ENCODE measurements at regions not wholly inside any gene's neighbourhood (a gene's known extent, or its start where the extent isn't known, plus 50 kb on each side); places are given as distances from the start of the nearest gene placed in this dataset.

GRCh38 chr6:48813836-48814235 is 649.2 kb downstream of the MMUT start:
- Histone ChIP-seq H3K27ac (ENCODE audit: low read depth, low read length) (no peak overlapping the region), H3K4me3 (ENCODE audit: low read length) (no peak overlapping the region), H3K36me3 (ENCODE audit: insufficient read depth, low read length) (no peaks in the 10 kb centered on the region), H3K9me3 (ENCODE audit: low read length) (no peaks in the 10 kb centered on the region), H3K4me1 (ENCODE audit: insufficient read depth, low read length) (no peaks in the 10 kb centered on the region), H3K27me3 (ENCODE audit: insufficient read depth, low read length, poor library complexity, severe bottlenecking) (no peaks in the 10 kb centered on the region)
- POLR2A ChIA-PET: no interaction called here
- Mint-ChIP-seq H3K4me3 (no peak overlapping the region), H3K9me3 (peaks cover 0 to 10% (median 4%) of the 10 kb centered on the region in 5 donors), H3K4me1 (no peaks in the 10 kb centered on the region), H3K27ac (no peak overlapping the region), H3K36me3 (no peaks in the 10 kb centered on the region), H3K27me3 (no peaks in the 10 kb centered on the region)
- no peak for DNase-seq
- CTCF ChIA-PET: no interaction called here

DNA sequence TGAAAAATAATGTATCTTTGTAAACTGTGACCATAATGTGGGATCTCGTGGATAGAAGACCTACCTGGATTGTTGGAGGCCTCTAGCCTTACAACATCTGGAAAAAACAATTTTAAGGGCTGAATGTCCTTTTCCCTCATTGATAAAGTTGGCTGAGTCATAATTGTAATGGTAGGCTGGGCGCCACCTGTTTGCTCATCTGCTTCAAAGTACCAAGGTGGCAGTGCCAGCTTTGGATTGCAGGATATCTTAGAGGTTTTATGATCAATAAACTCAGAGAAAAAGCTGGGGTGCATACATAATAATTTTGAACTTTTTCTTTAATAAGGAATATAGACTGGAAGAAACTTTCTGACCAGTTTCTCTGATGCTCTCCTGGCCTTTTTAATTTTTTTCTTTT is 653.4 kb downstream of the MMUT start:
- DNase-seq: no peak
- Histone ChIP-seq H3K36me3 (ENCODE audit: insufficient read depth, low read length) (no peaks in the 10 kb centered on the region), H3K27ac (ENCODE audit: low read depth, low read length) (no peak overlapping the region), H3K4me1 (ENCODE audit: insufficient read depth, low read length) (no peaks in the 10 kb centered on the region), H3K27me3 (ENCODE audit: insufficient read depth, low read length, poor library complexity, severe bottlenecking) (no peaks in the 10 kb centered on the region), H3K9me3 (ENCODE audit: low read length) (no peaks in the 10 kb centered on the region), H3K4me3 (ENCODE audit: low read length) (no peak overlapping the region)
- no peak overlapping the region for H3K4me3 Mint-ChIP-seq
- H3K27me3 Mint-ChIP-seq: no peaks in the 10 kb centered on the region
- peaks cover 2 to 5% (median 4%) of the 10 kb centered on the region in 5 donors for H3K9me3 Mint-ChIP-seq
- POLR2A ChIA-PET: no interaction called here
- H3K4me1 Mint-ChIP-seq: no peaks in the 10 kb centered on the region
- no peaks in the 10 kb centered on the region for H3K36me3 Mint-ChIP-seq
- CTCF ChIA-PET: no interaction called here
- H3K27ac Mint-ChIP-seq: no peak overlapping the region

DNA sequence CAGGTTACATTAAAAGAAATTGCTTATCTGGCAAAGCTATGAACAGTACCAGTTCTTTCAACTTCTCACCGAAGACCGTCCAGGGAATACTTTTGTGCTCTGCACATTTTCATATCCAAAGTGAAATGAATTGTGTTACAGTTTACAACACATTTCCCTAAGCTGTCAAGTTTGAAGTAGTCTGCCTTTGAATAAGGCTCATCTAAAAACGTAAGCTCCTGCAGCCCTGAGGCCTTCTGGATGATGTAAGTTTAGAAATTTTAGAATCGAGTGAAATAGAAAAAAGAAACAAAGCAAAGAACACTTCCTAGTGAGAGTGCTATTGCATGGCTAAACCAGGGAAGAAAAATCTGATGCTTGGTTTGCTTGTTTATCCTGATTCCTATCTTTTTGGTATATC is 653.8 kb downstream of the MMUT start:
- H3K4me3 Mint-ChIP-seq: no peak overlapping the region
- ChIA-PET POLR2A (no interaction called here), CTCF (no interaction called here)
- no peak overlapping the region for H3K4me3 ChIP-seq (ENCODE audit: low read length)
- no peaks in the 10 kb centered on the region for H3K36me3 Mint-ChIP-seq
- H3K36me3 ChIP-seq (ENCODE audit: insufficient read depth, low read length): no peaks in the 10 kb centered on the region
- no peaks in the 10 kb centered on the region for H3K27me3 ChIP-seq (ENCODE audit: insufficient read depth, low read length, poor library complexity, severe bottlenecking)
- H3K27me3 Mint-ChIP-seq: no peaks in the 10 kb centered on the region
- no peaks in the 10 kb centered on the region for H3K9me3 ChIP-seq (ENCODE audit: low read length)
- H3K27ac ChIP-seq (ENCODE audit: low read depth, low read length): no peak overlapping the region
- H3K9me3 Mint-ChIP-seq: peaks cover 2 to 5% (median 4%) of the 10 kb centered on the region in 5 donors
- no peaks in the 10 kb centered on the region for H3K4me1 Mint-ChIP-seq
- H3K4me1 ChIP-seq (ENCODE audit: insufficient read depth, low read length): no peaks in the 10 kb centered on the region
- no peak overlapping the region for H3K27ac Mint-ChIP-seq
- no peak for DNase-seq

DNA sequence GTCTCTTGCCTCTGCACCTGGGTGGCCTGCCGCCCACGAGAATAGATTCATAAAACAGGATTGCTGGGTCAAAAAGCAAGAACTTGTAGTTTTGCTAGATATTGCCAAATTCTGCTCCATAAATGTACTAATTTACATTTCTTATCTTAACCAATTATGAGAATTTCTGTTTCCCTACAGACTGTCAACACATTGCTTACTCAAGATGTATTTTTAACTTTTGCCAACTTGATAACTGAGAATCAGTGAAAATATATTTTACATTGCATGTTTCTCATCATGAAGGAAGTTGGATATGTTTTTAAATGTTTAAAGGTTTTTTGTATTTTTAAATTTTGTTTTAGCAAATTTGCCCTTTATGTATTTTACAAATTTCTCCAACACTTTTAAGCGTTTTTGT is 664.8 kb downstream of the MMUT start:
- Mint-ChIP-seq H3K27me3 (no peaks in the 10 kb centered on the region), H3K36me3 (no peaks in the 10 kb centered on the region), H3K9me3 (peaks cover 5 to 16% (median 10%) of the 10 kb centered on the region in 5 donors), H3K4me3 (no peak overlapping the region), H3K4me1 (no peaks in the 10 kb centered on the region), H3K27ac (no peak overlapping the region)
- Histone ChIP-seq H3K27me3 (ENCODE audit: insufficient read depth, low read length, poor library complexity, severe bottlenecking) (no peaks in the 10 kb centered on the region), H3K9me3 (ENCODE audit: low read length) (no peaks in the 10 kb centered on the region), H3K36me3 (ENCODE audit: insufficient read depth, low read length) (no peaks in the 10 kb centered on the region), H3K4me1 (ENCODE audit: insufficient read depth, low read length) (no peaks in the 10 kb centered on the region), H3K4me3 (ENCODE audit: low read length) (no peak overlapping the region), H3K27ac (ENCODE audit: low read depth, low read length) (no peak overlapping the region)
- DNase-seq: no peak
- POLR2A ChIA-PET: no interaction called here
- CTCF ChIA-PET: no interaction called here

DNA sequence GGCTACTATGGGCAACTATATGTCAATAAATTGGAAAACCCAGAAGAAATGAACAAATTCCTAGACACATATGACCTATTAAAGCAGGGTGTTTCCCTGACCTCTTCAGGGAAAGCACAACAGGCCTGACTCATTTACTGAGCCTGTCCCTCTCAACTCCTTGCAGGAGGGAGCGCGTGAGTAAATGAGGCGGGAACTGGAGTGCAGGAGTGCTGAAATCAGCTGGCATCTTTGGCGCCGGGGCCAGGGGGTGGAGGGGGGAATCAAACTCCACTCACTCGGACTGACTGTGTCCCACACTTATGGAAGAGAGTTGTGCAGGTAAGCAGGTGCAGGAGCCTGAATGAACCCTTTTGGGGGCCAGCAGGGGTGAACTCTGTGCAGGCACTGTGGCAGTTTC is 671.2 kb upstream of the PTCHD4 start:
- H3K9me3 ChIP-seq (ENCODE audit: low read length): no peaks in the 10 kb centered on the region
- Mint-ChIP-seq H3K27ac (no peak overlapping the region), H3K4me1 (no peaks in the 10 kb centered on the region), H3K36me3 (no peaks in the 10 kb centered on the region), H3K4me3 (no peak overlapping the region), H3K9me3 (peaks cover 2 to 35% (median 7%) of the 10 kb centered on the region in 5 donors), H3K27me3 (peaks cover 0 to 2% of the 10 kb centered on the region in 2 donors)
- no peaks in the 10 kb centered on the region for H3K36me3 ChIP-seq (ENCODE audit: insufficient read depth, low read length)
- ChIA-PET CTCF (no interaction called here), POLR2A (no interaction called here)
- no peak overlapping the region for H3K4me3 ChIP-seq (ENCODE audit: low read length)
- H3K4me1 ChIP-seq (ENCODE audit: insufficient read depth, low read length): no peaks in the 10 kb centered on the region
- no peak overlapping the region for H3K27ac ChIP-seq (ENCODE audit: low read depth, low read length)
- DNase-seq: no peak
- no peaks in the 10 kb centered on the region for H3K27me3 ChIP-seq (ENCODE audit: insufficient read depth, low read length, poor library complexity, severe bottlenecking)

GRCh38 chr6:48777411-48777810 is 666.4 kb upstream of the PTCHD4 start:
- Mint-ChIP-seq H3K27ac (no peak overlapping the region), H3K27me3 (no peaks in the 10 kb centered on the region), H3K36me3 (no peaks in the 10 kb centered on the region), H3K4me1 (no peaks in the 10 kb centered on the region), H3K9me3 (peaks cover 2 to 25% (median 7%) of the 10 kb centered on the region in 5 donors), H3K4me3 (no peak overlapping the region)
- Histone ChIP-seq H3K36me3 (ENCODE audit: insufficient read depth, low read length) (no peaks in the 10 kb centered on the region), H3K9me3 (ENCODE audit: low read length) (no peaks in the 10 kb centered on the region), H3K4me1 (ENCODE audit: insufficient read depth, low read length) (no peaks in the 10 kb centered on the region), H3K27ac (ENCODE audit: low read depth, low read length) (no peak overlapping the region), H3K4me3 (ENCODE audit: low read length) (no peak overlapping the region), H3K27me3 (ENCODE audit: insufficient read depth, low read length, poor library complexity, severe bottlenecking) (no peaks in the 10 kb centered on the region)
- ChIA-PET POLR2A (no interaction called here), CTCF (no interaction called here)
- DNase-seq: no peak

GRCh38 chr6:48775157-48775556 is 664.2 kb upstream of the PTCHD4 start:
- ChIA-PET CTCF (no interaction called here), POLR2A (no interaction called here)
- H3K27ac ChIP-seq (ENCODE audit: low read depth, low read length): no peak overlapping the region
- no peaks in the 10 kb centered on the region for H3K9me3 ChIP-seq (ENCODE audit: low read length)
- no peaks in the 10 kb centered on the region for H3K4me1 ChIP-seq (ENCODE audit: insufficient read depth, low read length)
- H3K4me1 Mint-ChIP-seq: no peaks in the 10 kb centered on the region
- H3K27me3 Mint-ChIP-seq: no peaks in the 10 kb centered on the region
- peaks cover 2 to 29% (median 7%) of the 10 kb centered on the region in 5 donors for H3K9me3 Mint-ChIP-seq
- no peaks in the 10 kb centered on the region for H3K27me3 ChIP-seq (ENCODE audit: insufficient read depth, low read length, poor library complexity, severe bottlenecking)
- no peak overlapping the region for H3K4me3 ChIP-seq (ENCODE audit: low read length)
- no peak for DNase-seq
- H3K36me3 Mint-ChIP-seq: no peaks in the 10 kb centered on the region
- no peak overlapping the region for H3K4me3 Mint-ChIP-seq
- no peak overlapping the region for H3K27ac Mint-ChIP-seq
- H3K36me3 ChIP-seq (ENCODE audit: insufficient read depth, low read length): no peaks in the 10 kb centered on the region

- H3K27ac Mint-ChIP-seq: no peak overlapping the region
- no peak overlapping the region for H3K4me3 ChIP-seq (ENCODE audit: low read length)
- H3K36me3 ChIP-seq (ENCODE audit: insufficient read depth, low read length): no peaks in the 10 kb centered on the region
- no peaks in the 10 kb centered on the region for H3K36me3 Mint-ChIP-seq
- H3K4me1 Mint-ChIP-seq: no peaks in the 10 kb centered on the region
- peaks cover under 1 to 31% (median 4%) of the 10 kb centered on the region in 5 donors for H3K9me3 Mint-ChIP-seq
- no peaks in the 10 kb centered on the region for H3K9me3 ChIP-seq (ENCODE audit: low read length)
- no peak overlapping the region for H3K4me3 Mint-ChIP-seq
- no peaks in the 10 kb centered on the region for H3K27me3 Mint-ChIP-seq
- H3K27ac ChIP-seq (ENCODE audit: low read depth, low read length): no peak overlapping the region
- CTCF ChIA-PET: no interaction called here
- DNase-seq: no peak
- H3K4me1 ChIP-seq (ENCODE audit: insufficient read depth, low read length): no peaks in the 10 kb centered on the region
- POLR2A ChIA-PET: no interaction called here
- H3K27me3 ChIP-seq (ENCODE audit: insufficient read depth, low read length, poor library complexity, severe bottlenecking): no peaks in the 10 kb centered on the region
Measured at GRCh38 chr6:48774276-48774675, 663.3 kb upstream of the PTCHD4 start.

GRCh38 chr6:48766349-48766748 is 655.4 kb upstream of the PTCHD4 start:
- Mint-ChIP-seq H3K27ac (no peak overlapping the region), H3K36me3 (no peaks in the 10 kb centered on the region), H3K4me3 (no peak overlapping the region), H3K27me3 (no peaks in the 10 kb centered on the region), H3K4me1 (no peaks in the 10 kb centered on the region), H3K9me3 (peaks cover 0 to 14% (median 4%) of the 10 kb centered on the region in 5 donors)
- H3K27ac ChIP-seq (ENCODE audit: low read depth, low read length): no peak overlapping the region
- DNase-seq: no peak
- H3K27me3 ChIP-seq (ENCODE audit: insufficient read depth, low read length, poor library complexity, severe bottlenecking): no peaks in the 10 kb centered on the region
- no peaks in the 10 kb centered on the region for H3K36me3 ChIP-seq (ENCODE audit: insufficient read depth, low read length)
- ChIA-PET POLR2A (no interaction called here), CTCF (no interaction called here)
- H3K4me1 ChIP-seq (ENCODE audit: insufficient read depth, low read length): no peaks in the 10 kb centered on the region
- no peak overlapping the region for H3K4me3 ChIP-seq (ENCODE audit: low read length)
- H3K9me3 ChIP-seq (ENCODE audit: low read length): no peaks in the 10 kb centered on the region

Measured in CD8-positive, alpha-beta memory T cell (primary cell).